ENCODE measurements at regions not wholly inside any gene's neighbourhood (a gene's known extent, or its start where the extent isn't known, plus 50 kb on each side); places are given as distances from the start of the nearest gene placed in this dataset.

DNA sequence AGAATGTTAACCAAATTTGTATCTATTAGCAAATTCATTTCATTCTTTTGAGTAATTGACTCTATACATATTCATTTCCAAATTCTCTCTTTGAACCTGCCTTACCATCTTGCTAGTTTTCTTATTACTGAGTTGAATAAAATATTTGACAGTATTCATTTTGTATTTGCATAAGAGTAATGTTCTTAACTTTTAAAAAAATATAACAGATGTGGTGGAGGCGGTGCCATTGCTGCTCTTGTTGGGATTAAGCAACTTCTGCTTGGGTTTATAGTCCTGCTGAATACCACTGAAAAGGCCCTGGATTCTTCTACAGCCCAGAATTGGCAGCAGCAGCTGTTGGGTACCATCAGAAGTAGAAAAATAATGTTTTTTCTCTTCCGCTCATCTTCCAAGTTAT, 148.9 kb upstream of the PEX5L start:
- Histone ChIP-seq H3K36me3 (ENCODE audit: control insufficient read depth in 2 of 2, insufficient read depth in 2 of 2, low read length in 1 of 2) (no peaks in the 10 kb centered on the region), H3K4me1 (ENCODE audit: control insufficient read depth, insufficient read depth, low read length) (no peaks in the 10 kb centered on the region), H3K27me3 (replicated peaks in 1 of 2; ENCODE audit: control insufficient read depth in 2 of 2, insufficient read depth in 2 of 2, low read length in 1 of 2) (no peaks in the 10 kb centered on the region), H3K9ac (ENCODE audit: control insufficient read depth, insufficient read depth, low read length) (no peak overlapping the region), H3K4me3 (no peak overlapping the region), H3K27ac (ENCODE audit: control insufficient read depth, insufficient read depth) (no peak overlapping the region), H2AFZ (ENCODE audit: control insufficient read depth, low read depth, low read length) (no peak overlapping the region), H3K79me2 (ENCODE audit: control insufficient read depth, insufficient read depth, low read length) (no peaks in the 10 kb centered on the region), H4K20me1 (ENCODE audit: control insufficient read depth, insufficient read depth) (no peaks in the 10 kb centered on the region), H3K9me3 (replicated peaks; ENCODE audit: control insufficient read depth, insufficient read depth, low read length) (no peaks in the 10 kb centered on the region), H3K4me2 (ENCODE audit: control insufficient read depth, insufficient read depth) (no peak overlapping the region)
- intact Hi-C loops (cut with micrococcal nuclease; ENCODE audit: unreplicated experiment) = no loop called here
- SMC1A ChIA-PET (ENCODE audit: uncharacterized antibody, unreplicated experiment) = no interaction called here
- no peak for TF ChIP-seq NFXL1 (IDR thresholded peaks at IDR 0.05; ENCODE audit: borderline replicate concordance)
- CTCF ChIA-PET = no interaction called here
- POLR2A ChIA-PET = no interaction called here
- ATAC-seq (no peak), FAIRE-seq (no peak), DNase-seq (ENCODE audit: low read depth, low spot score) (no peak)
- in situ Hi-C loops (cut with MboI) = no loop called here
- no TSS peak for BruUV-seq (replicated peaks)
- WGBS (ENCODE audit: insufficient coverage, insufficient replicate concordance, low lambda C conversion rate, missing lambda C conversion rate) = 19% methylated on average over 2 of the region's 2 CpGs
- RAD21 ChIA-PET (ENCODE audit: unreplicated experiment) = no interaction called here

DNA sequence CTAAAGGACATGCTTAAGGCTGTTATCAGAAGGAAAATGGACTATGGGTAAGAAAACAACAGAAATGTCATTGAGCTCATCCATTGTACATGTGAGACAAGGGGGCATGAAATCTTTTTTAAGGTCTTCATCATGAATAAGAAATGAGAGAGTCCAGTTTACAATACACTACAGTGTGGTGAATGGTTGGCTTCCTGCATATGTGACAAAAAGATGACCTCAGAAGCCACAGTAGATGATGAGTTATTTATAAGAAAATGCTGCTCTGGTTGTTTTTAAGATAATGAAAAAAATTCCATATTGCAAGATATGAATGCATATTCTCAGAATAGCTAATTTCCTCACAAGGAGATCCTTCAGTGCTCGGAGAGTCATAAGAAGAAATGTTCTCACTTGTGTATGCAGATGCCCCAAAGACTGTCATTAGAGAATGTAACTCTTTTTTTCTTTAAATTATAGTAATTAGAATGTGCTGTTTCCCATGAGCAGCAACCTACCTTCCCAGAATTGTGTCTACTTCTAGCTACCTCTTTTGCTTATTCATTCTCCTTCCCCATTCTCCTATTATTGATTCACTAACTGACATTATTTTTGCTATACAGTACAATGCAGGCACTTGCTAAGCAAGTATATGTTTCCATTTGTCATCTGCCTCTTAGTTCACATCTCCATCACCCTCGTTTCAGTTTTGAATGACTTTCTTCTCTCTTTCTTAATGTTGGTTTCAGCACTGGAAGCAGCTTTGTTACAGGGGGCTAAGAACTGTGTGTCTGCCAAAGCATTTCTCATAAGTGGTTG, 152.0 kb upstream of the PEX5L start:
- no peaks in the 10 kb centered on the region for H3K4me1 ChIP-seq (ENCODE audit: control insufficient read depth, insufficient read depth, low read length)
- ChIA-PET POLR2A (no interaction called here), CTCF (interaction anchor here (0.5 to 1.2 kb wide), 4 partner anchors 13 to 320 kb away, joined by 3 read pairs; no protein-coding TSS in a partner anchor), RAD21 (ENCODE audit: unreplicated experiment) (no interaction called here), SMC1A (ENCODE audit: uncharacterized antibody, unreplicated experiment) (interaction anchor here (0.8 to 1.9 kb wide), 6 partner anchors 10 to 351 kb away, joined by 3 to 5 read pairs (median 3); no protein-coding TSS in a partner anchor)
- no TSS peak for BruUV-seq (replicated peaks)
- no peak overlapping the region for H2AFZ ChIP-seq (ENCODE audit: control insufficient read depth, low read depth, low read length)
- no peaks in the 10 kb centered on the region for H4K20me1 ChIP-seq (ENCODE audit: control insufficient read depth, insufficient read depth)
- H3K27me3 ChIP-seq (replicated peaks in 1 of 2; ENCODE audit: control insufficient read depth in 2 of 2, insufficient read depth in 2 of 2, low read length in 1 of 2) = no peaks in the 10 kb centered on the region
- no peaks in the 10 kb centered on the region for H3K36me3 ChIP-seq (ENCODE audit: control insufficient read depth in 2 of 2, insufficient read depth in 2 of 2, low read length in 1 of 2)
- no peak overlapping the region for H3K4me3 ChIP-seq
- peak; percentile 80 for ATAC-seq
- WGBS (ENCODE audit: insufficient coverage, insufficient replicate concordance, low lambda C conversion rate, missing lambda C conversion rate) = 2% methylated on average over 2 of the region's 2 CpGs
- no peak for DNase-seq (ENCODE audit: low read depth, low spot score)
- no peak overlapping the region for H3K27ac ChIP-seq (ENCODE audit: control insufficient read depth, insufficient read depth)
- no peaks in the 10 kb centered on the region for H3K79me2 ChIP-seq (ENCODE audit: control insufficient read depth, insufficient read depth, low read length)
- in situ Hi-C loops (cut with MboI) (no loop called here), intact Hi-C loops (cut with micrococcal nuclease; ENCODE audit: unreplicated experiment) (no loop called here)
- FAIRE-seq = no peak
- no peaks in the 10 kb centered on the region for H3K9me3 ChIP-seq (replicated peaks; ENCODE audit: control insufficient read depth, insufficient read depth, low read length)
- H3K9ac ChIP-seq (ENCODE audit: control insufficient read depth, insufficient read depth, low read length) = no peak overlapping the region
- no peak overlapping the region for H3K4me2 ChIP-seq (ENCODE audit: control insufficient read depth, insufficient read depth)
- no peak for TF ChIP-seq RBBP5 (conservative IDR thresholded peaks at IDR 0.05)
- TF ChIP-seq, protein P1, sequence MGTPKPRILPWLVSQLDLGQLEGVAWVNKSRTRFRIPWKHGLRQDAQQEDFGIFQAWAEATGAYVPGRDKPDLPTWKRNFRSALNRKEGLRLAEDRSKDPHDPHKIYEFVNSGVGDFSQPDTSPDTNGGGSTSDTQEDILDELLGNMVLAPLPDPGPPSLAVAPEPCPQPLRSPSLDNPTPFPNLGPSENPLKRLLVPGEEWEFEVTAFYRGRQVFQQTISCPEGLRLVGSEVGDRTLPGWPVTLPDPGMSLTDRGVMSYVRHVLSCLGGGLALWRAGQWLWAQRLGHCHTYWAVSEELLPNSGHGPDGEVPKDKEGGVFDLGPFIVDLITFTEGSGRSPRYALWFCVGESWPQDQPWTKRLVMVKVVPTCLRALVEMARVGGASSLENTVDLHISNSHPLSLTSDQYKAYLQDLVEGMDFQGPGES (IDR thresholded peaks at IDR 0.05) = no peak
- TF ChIP-seq YBX1 (IDR thresholded peaks at IDR 0.05) = no peak
- no peak for TF ChIP-seq RUNX3 (IDR thresholded peaks at IDR 0.05; ENCODE audit: low read length)
- no peak for TF ChIP-seq ZNF592 (IDR thresholded peaks at IDR 0.05)

Measured in GM12878 (cell line).